NCI-H2107 treated with DMSO at 0.1 percent for 48 hours (cell line): ENCODE measurements at regions not wholly inside any gene's neighbourhood (a gene's known extent, or its start where the extent isn't known, plus 50 kb on each side); places are given as distances from the start of the nearest gene placed in this dataset.

Experiments used
- DNase-seq: peaks from one replicate; lab custom pipeline; 2025; ENCODE audit not compliant: unreplicated experiment; lab: John Stamatoyannopoulos, UW

DNA sequence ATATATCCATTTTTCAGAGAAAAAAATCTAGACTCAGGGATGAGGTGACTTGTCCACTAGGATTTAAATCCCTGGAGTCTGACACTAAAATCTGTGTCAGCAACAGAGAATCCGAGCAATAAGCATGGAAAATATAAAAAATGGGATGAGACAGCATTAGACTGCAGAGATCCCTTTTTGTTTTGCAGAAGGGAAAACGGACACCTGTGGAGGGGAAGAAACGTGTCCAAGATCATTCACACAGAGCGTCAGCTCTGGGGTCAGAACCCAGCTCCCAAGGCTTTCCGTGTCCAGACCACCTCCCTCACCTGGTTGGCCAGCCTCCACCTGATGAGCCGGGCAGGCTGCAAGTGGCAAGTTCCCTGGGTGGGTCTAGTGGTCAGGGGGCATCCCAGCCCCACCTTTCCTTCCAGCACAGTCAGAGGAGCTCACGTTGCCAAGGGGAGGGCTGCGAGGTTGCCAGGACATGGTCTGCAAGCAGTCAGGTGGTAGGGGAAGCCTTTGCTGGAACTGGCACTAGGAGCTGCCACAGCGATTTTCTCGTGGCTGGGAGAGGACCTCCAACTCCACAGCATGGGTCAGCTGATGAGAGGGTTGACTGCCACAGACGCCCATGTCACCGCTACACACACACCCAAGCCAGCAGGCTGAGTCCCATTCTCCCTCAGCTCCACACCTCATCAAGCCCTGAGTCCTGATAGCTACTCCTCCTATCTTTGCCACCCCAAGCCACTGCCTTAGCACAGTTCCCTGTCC is 65.9 kb upstream of the CPLX2 start:
- no peak for DNase-seq

DNA sequence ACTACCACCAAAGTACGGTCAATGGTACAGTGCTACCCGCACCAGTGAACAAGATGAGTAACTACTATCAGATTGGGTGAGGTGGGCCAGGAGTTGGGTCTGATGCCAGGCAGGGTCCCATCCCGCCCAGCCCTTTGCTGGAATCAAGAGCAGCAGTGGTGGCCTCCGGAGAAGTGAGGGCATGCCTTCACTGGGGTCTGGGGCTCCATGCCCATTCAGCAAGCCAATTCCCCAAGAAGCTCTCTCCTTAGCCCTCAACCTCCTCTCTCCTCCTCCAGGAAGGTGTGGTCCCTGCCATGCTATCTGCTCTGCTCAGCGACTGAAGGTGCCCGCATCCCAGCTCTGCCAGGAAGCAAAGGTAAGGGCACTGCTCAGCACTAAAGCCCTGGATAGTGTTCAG is 62.7 kb upstream of the CPLX2 start:
- no peak for DNase-seq

DNA sequence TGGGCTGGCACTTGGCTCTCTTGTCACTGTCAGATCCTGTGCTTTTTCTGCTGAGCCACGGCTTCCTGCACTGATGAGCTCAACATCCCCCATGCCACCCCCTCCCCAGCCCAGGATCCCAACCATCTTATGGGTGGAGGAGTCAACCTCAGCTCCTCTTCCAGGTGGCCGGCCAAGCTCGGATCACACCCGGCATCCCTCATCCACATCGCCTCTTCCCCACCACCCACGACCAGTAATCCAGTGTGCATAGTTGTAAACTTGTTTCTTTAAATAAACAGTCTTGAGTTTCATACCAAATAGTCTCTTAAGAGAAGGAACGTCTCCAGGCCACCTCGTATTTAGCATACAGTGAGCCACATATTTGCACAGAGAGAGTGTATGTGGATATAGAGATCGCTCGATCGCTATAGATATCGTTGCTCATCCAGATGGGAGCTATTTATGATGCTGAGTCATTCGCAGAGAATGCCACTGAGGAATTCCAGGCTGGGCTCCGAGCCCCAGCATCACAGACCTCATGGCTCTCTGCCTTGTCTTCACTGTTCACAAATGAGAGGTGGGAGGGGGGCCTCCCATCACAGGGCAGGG is 61.8 kb upstream of the CPLX2 start:
- no peak for DNase-seq

DNA sequence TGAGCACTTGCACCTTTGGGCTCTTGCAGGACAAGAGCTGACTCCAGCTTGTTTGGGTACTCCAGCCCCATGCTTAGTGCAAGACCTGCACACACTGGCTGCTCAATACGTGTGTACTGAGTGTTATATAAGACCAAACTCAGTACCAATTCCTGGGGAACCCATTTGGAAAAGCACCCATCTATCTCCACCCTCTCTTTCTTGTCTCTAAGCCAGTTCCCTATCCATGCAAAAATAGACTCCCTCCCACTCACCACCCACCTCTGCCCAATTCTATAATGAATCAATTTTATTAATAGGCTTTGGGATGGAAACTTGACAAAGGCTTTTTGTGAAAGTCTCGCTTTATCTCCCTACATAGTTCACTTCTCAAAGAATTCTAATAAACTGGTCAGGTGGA is 60.9 kb upstream of the CPLX2 start:
- no peak for DNase-seq

DNA sequence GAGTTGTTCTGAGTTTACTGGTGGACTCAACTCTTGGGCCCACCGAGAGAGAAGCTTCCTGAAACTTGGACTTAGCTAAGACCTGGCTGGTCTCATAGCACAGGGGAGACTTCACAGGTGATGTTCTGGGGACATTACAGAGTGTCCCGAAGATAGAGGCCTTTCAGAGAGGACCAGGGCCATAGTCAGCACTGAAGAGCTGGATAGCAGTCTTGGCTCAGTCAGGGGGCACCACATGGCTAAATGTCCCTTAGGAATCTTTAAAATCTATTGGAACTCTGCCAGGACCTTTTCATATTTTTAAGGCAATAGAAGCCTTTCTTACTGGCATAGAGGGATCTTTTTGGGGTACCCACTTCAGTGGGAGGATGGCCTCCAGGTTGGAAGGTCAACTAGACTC is 59.8 kb upstream of the CPLX2 start:
- no peak for DNase-seq

DNA sequence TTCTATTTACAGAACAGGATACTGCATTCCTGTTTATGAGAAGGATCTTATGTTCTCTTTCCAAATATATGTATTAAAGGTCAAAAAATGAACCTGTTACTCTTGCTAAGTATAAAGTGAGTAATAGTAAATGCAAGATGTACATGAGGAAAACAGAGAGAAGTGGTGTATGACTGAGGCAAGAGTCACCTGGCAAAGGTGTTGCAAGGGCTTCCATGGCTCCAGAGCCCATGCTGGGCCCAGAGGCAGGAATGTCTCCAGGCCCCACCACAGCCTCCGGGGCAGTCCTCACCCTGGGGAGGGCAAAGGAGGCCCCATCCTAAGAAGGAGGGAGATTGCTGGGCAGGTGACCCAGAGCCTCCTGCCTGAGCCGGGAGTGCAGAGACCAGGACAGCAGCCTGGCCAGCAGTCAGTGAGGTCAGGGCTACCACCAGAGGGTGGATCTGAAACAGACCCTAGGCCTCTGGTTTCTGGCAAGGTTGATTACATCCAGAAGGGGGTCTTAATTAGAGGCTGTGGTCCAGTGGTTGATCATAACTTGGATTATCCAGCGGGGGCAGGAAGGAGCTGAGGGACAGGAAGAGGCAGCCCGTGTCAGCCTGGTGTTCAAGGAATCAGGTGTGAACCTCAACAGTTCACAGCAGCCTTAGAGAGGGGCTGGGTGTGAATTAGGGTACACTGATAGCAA is 57.3 kb upstream of the CPLX2 start:
- no peak for DNase-seq

DNA sequence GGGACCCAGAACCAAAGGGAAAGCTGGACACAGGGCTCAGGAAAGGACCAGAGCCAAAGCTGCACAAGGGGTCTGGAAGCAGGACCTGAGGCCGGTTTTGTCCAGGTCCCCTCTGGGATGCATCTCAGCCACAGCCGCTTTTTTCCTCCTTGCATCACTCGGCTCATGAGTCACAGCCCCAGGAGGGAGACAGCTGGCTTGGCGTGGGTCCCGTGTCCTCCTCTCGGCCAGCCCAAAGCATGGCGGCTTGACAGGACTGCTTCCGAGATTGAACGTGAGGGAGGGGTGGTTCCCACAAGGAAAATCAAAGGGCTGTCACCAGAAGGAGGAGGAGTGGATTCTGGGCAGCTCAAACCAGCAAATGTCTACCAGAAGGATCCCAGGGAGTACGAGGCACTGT is 56.7 kb upstream of the CPLX2 start:
- DNase-seq, result no peak

DNA sequence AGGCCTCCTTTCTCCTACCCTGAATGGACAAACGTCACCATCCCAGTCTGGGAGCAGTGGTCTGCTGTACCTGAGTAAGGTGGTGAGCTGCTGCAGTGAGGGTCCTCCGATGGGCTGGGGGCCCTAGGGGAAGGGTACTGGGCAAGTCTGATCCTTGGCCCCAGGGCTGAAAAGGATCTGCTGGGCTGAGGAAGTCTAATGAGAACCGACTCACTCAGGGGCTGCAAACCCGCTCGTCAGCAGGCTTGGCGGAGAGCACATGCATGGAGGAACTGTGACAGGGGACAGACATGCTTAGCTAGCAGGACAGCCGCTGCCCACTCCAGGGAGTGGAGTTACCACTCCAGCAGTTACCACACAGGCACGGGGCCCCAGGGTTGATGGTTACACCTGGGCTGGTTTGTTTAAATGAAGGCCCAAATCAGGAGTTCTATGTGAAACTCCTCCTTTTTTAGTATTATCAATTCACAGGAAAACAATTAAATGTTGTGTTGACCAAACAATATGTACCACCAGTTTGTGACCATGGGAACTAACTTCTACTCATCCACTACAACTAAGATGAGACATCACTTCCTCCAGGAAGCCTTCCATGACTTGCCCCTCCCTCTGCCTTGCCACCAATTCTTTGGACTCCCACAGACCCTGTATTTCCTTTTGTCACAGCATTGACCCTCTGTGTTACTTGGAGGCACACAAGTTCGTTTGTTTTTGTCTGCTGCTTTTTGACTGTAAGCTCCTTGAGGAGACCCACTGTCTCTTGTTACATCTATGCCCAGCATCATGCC is 56.1 kb upstream of the CPLX2 start:
- no peak for DNase-seq

DNA sequence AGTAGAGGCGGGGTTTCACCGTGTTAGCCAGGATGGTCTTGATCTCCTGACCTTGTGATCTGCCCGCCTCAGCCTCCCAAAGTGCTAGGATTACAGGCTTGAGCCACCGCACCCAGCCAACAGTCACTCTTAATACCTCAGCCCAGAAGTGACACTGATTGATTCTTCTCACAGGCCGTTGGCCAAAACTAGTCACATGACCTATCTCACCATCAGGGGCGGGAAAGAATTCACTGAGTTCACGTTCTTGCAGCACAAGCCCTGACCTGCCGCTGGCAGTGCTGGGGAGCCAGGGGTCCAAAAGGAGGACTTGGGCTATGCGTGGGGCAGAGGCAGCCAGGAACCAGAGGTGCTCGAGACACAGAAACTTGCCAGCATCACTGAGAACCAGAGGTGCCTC is 55.0 kb upstream of the CPLX2 start:
- DNase-seq, result no peak

DNA sequence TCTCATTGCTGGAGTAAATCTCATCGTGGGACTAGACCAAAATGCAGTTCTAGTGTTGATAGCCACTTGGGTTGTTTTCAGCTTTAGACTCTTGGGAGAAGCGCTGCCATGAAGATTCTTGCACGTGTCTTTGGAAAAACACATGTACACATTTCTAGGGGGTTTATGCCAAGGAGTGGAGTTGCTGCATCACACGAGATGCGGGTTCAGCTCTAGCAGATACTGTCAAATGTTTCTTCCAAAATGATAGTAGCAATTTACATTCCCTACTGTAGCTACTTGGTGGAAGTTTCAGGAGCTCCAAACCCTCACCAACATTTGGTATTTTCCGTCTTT is 52.3 kb upstream of the CPLX2 start:
- DNase-seq, result no peak

DNA sequence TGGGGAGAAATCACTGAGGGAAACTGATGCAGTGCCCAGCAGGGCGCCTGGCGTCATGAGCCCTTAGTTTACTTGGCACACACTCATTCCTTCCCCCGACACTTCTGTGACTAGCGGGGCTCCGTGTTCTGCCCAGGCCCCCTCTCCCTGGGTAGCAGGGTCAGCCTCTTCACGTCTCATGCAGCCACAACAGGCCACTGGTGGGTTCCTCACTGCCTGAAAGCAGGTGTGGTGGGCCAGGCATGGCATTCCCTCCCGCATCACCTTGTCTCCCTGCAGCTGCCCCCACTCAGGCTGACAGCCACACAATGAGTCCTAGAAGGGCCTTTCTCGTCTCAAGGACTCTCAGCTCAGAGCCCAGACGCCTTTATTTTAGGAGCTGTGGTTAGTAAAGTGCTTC is 51.1 kb upstream of the CPLX2 start:
- peak; percentile 34 for DNase-seq
